ENCODE measurements at regions not wholly inside any gene's neighbourhood (a gene's known extent, or its start where the extent isn't known, plus 50 kb on each side); places are given as distances from the start of the nearest gene placed in this dataset.

DNA sequence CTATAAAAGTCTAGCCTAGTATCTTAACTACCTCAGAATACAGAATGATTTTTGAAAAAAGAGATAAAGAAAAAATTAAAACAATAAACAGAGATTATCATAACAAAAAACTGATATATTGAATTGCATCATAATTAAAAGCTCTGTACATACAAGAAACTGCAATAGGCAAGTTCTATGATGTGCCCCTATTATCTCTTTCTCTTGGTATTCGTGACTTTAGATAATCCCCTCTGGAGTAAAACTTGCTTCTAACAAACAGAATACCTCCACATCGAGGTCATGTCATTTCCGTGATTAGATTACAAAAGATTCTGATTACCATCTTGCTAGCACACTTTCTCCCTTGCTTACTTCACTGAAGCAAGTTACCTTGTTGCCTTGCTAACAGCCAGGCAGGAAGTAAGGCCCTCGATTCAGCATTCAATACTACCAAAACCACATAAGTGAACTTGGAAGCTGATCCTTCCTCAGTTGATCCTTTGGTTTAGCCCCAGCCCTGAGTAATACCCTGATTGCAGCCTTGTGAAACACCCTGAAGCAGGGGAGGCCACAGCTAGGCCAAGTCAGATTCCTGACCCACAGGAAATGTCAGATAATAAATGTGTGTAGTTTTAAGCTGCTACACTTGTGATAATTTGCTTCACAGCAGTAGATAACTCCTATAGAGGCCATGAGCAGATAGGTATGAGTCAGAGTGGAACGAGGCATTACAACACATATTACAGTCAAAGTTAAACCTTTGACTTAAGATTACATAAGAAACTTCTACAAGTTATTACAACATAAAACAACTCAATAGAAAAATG is 53.7 kb upstream of the TMX4 start:
- peak; percentile 58 to 84 for DNase-seq

DNA sequence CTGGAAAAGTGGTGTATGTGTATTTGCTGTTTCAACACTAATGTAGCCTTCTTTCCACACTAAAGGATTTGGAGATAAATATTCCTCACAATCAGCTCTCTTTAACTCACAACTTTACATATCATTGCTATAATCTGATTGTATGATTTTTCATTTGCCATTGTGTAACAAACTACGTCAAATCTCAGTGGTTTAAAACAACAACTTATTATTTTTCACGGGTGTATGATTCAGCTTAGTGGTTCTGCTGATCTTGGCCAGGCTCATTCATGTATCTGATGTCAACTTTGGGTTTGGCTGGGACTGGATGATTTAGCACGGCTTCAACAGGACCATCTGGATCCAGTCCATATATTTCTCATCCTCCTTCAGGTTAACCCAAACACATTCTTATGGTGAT is 55.4 kb upstream of the TMX4 start:
- DNase-seq, result no peak

DNA sequence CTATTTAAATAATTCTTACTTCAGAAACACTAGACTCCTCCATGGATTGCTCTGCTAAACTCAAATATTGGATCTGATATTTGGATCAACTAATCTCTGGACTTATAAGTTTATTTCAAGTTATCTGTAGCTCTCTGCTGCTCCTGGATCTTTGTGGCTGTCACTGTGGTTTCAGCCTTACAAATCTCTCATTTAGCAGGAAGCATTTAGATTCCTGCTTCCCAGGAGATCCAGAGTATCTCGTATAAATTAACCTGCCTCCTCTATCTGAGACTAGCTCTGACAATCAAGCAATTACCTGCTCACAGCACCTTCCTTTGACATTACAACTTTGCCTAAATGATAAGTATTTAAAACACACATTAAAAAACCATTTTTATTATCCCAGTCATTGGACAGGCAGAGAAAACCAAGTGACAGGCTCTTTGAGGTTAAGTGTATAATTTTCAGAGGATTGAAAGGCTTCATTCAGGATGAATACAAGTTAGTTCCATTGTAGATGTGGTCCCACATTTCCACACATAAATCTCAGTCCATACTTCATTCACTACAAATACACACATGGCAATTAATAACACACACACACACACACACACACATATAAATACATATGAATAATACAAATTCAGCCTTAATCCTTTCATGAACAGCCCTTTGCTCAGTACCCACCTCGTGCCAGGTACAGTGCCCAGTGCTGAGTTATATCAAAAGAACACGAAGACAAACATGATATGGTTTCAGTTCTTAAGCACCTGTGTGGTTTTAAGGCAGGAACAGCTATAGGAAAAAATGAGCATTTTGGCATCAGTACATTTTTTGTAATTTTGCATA is 55.5 kb upstream of the PLCB1 start:
- no peak for DNase-seq

DNA sequence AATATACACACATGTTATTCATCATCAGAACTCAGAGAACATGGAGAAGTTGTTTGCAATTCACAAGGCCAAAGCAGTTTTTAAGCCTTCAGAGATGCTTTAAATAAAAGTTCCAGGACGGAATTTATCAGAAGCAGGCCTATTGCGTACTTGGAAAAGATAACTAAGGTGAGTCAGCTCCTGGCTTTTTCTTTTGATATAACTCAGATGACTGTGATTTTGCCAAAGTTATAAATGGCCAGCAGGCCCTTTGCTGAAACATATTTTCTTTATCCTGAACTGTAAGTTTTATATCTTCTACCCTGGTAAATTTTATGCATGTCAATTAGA is 55.0 kb upstream of the PLCB1 start:
- DNase-seq, result no peak

DNA sequence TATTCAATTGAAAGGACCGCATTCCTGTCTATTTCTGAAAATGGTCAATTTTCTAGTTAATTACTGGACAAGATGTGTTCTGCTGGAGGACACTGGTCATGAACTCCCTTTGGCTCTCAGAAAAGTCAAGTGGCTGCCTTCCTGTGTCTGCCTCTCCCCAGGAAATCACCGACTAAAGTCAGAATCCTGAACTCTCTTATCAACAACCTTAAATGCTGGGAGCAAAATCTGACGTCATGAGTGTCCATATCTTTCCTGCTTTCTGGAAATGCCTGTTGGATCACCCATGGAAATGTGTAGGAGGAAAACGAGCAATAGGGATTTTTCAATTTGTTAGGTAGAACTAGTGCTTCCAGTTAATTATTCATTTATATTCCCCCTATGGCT is 53.5 kb upstream of the PLCB1 start:
- DNase-seq, result no peak

DNA sequence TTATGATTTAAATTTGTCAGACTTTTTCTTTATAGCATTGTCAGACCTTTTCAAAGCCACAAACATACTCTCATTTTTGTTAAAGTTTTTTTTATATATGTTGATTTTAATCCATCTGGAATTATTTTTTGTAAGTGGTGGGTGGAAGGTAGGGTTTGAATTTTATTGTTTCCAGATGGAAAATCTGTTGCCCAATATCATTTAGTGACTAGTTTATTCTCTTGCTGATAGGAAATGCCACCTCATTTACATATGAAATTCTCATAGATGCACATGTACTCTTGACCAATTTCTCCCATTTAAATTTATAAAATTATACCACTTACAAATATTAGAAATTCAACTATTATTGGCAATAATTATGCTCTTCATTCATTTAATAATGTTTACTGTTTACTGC is 52.1 kb upstream of the PLCB1 start:
- no peak for DNase-seq

DNA sequence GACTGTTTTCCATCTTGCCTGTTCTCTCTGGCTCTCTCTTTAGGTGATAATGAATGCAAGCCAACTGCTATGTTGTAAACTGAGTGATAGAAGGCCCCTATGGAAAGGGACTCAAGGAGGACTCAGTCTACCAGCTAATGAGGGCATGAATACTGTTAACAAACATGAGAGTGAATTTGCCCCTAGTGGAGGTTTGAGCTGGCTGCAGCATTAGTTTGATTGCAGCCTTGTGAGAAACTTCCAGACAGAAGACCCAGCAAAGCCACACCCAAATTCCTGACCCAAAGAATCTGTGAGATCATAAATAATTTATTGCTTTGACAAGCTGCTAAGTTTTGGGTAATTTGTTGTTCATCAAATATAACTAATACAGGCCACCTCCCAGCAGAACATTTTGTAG is 50.0 kb upstream of the PLCB1 start:
- DNase-seq, result no peak

Data from inflammatory macrophage (primary cell).